ENCODE measurements at regions not wholly inside any gene's neighbourhood (a gene's known extent, or its start where the extent isn't known, plus 50 kb on each side); places are given as distances from the start of the nearest gene placed in this dataset.

DNA sequence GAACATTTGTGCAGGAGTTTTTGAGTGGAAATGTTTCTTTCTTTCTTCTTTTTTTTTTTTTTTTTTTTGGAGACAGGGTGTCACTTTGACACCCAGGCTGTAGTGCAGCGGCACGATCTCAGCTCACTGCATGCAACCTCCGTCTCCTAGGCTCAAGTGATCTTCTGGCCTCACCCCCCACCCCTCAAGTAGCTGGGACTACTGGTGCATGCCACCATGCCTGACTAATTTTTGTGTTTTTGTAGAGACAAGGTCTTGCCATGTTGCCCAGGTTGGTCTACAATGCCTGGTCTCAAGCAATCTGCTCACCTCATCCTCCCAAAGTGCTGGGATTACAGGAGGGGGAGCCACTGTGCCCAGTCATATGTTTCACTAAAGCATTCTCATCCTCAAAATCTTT lies 69.2 kb upstream of the BCAT1 start:
- no peak for TF ChIP-seq CTCF (IDR thresholded peaks at IDR 0.05)
- TF ChIP-seq EP300 (IDR thresholded peaks at IDR 0.05) = no peak
- TF ChIP-seq POLR2AphosphoS5 (IDR thresholded peaks at IDR 0.05) = no peak
- TF ChIP-seq POLR2A (IDR thresholded peaks at IDR 0.05) = no peak
